Amygdala (tissue), 56 donors: ENCODE measurements at regions not wholly inside any gene's neighbourhood (a gene's known extent, or its start where the extent isn't known, plus 50 kb on each side); places are given as distances from the start of the nearest gene placed in this dataset.

Source experiments
- DNase-seq, 56 donors: peaks; one replicate each; lab custom pipeline; 2025; lab: John Stamatoyannopoulos, UW

- no peak for DNase-seq
Observed at GRCh38 chr2:18753722-18754121, 164.4 kb upstream of the NT5C1B start.

GRCh38 chr2:18752667-18753422 lies 163.5 kb upstream of the NT5C1B start:
- no peak for DNase-seq

GRCh38 chr2:18752022-18752493 lies 162.7 kb upstream of the NT5C1B start:
- DNase-seq = no peak

- DNase-seq = no peak
Observed at GRCh38 chr2:18750672-18751554, 161.5 kb upstream of the NT5C1B start.

- peak in 24 of 56 donors; percentile 2 to 75 (median 14) for DNase-seq
Observed at GRCh38 chr2:18749912-18750526, 160.7 kb upstream of the NT5C1B start.

- DNase-seq = no peak
Observed at GRCh38 chr2:18745431-18746272, 156.3 kb upstream of the NT5C1B start.

GRCh38 chr2:18741895-18742732 lies 152.7 kb upstream of the NT5C1B start:
- peak in 17 of 56 donors; percentile 2 to 38 (median 14) for DNase-seq

GRCh38 chr2:18741191-18741590 lies 151.8 kb upstream of the NT5C1B start:
- no peak for DNase-seq

GRCh38 chr2:18740474-18740881 lies 151.1 kb upstream of the NT5C1B start:
- no peak for DNase-seq

- DNase-seq = no peak
Observed at GRCh38 chr2:18731666-18732065, 142.3 kb upstream of the NT5C1B start.

GRCh38 chr2:18724371-18725145 lies 135.2 kb upstream of the NT5C1B start:
- no peak for DNase-seq

GRCh38 chr2:18723219-18723618 lies 133.8 kb upstream of the NT5C1B start:
- no peak for DNase-seq

- no peak for DNase-seq
Observed at GRCh38 chr2:18722101-18722500, 132.7 kb upstream of the NT5C1B start.

GRCh38 chr2:18721038-18721922 lies 131.9 kb upstream of the NT5C1B start:
- DNase-seq = no peak

GRCh38 chr2:18719978-18720775 lies 130.8 kb upstream of the NT5C1B start:
- no peak for DNase-seq

- DNase-seq = no peak
Observed at GRCh38 chr2:18708203-18708715, 118.9 kb upstream of the NT5C1B start.
